IPS-NIHi11 (cell line): ENCODE measurements at regions not wholly inside any gene's neighbourhood (a gene's known extent, or its start where the extent isn't known, plus 50 kb on each side); places are given as distances from the start of the nearest gene placed in this dataset.
"Not testable (repeated sequence)": the region's sequence is repeated elsewhere in the genome, so short reads cannot be mapped to it uniquely, and the experiment has no call there.

Experiments
- DNase-seq: peaks from one replicate; pipeline ENCODE4 v3.0.0; 2012; ENCODE audit warnings: mixed read lengths, low spot score

- DNase-seq, result not testable (repeated sequence)
These were observed 585.2 kb upstream of the MDGA2 start for GRCh38 chr14:48260394-48261295.

GRCh38 chr14:48259876-48260275, 584.5 kb upstream of the MDGA2 start:
- DNase-seq, result not testable (repeated sequence)

- not testable (repeated sequence) for DNase-seq
These were observed 583.8 kb upstream of the MDGA2 start for GRCh38 chr14:48259232-48259631.

- DNase-seq, result not testable (repeated sequence)
These were observed 583.3 kb upstream of the MDGA2 start for GRCh38 chr14:48258703-48259102.

GRCh38 chr14:48253020-48253419, 577.6 kb upstream of the MDGA2 start:
- no peak for DNase-seq

GRCh38 chr14:48251290-48251689, 575.9 kb upstream of the MDGA2 start:
- no peak for DNase-seq

- DNase-seq, result no peak
These were observed 575.2 kb upstream of the MDGA2 start for GRCh38 chr14:48250575-48250974.

- no peak for DNase-seq
These were observed 572.6 kb upstream of the MDGA2 start for GRCh38 chr14:48247977-48248376.

GRCh38 chr14:48243900-48244299, 568.5 kb upstream of the MDGA2 start:
- no peak for DNase-seq

- no peak for DNase-seq
These were observed 553.7 kb upstream of the MDGA2 start for GRCh38 chr14:48229091-48229490.

GRCh38 chr14:48193893-48194292, 518.5 kb upstream of the MDGA2 start:
- no peak for DNase-seq

GRCh38 chr14:48149624-48150023, 474.2 kb upstream of the MDGA2 start:
- not testable (repeated sequence) for DNase-seq

- no peak for DNase-seq
These were observed 465.4 kb upstream of the MDGA2 start for GRCh38 chr14:48140804-48141203.

GRCh38 chr14:48129472-48129871, 454.1 kb upstream of the MDGA2 start:
- DNase-seq, result no peak

- DNase-seq, result no peak
These were observed 452.3 kb upstream of the MDGA2 start for GRCh38 chr14:48127674-48128073.

- peak; percentile 39 for DNase-seq
These were observed 450.2 kb upstream of the MDGA2 start for GRCh38 chr14:48125654-48126053.

- no peak for DNase-seq
These were observed 438.3 kb upstream of the MDGA2 start for GRCh38 chr14:48113713-48114112.

- DNase-seq, result no peak
These were observed 435.7 kb upstream of the MDGA2 start for GRCh38 chr14:48111151-48111550.

- DNase-seq, result no peak
These were observed 432.2 kb upstream of the MDGA2 start for GRCh38 chr14:48107646-48108045.

GRCh38 chr14:48096897-48097296, 421.5 kb upstream of the MDGA2 start:
- no peak for DNase-seq

GRCh38 chr14:48086516-48086915, 411.1 kb upstream of the MDGA2 start:
- no peak for DNase-seq

- DNase-seq, result no peak
These were observed 400.1 kb upstream of the MDGA2 start for GRCh38 chr14:48075487-48075886.

- no peak for DNase-seq
These were observed 377.6 kb upstream of the MDGA2 start for GRCh38 chr14:48052973-48053372.

GRCh38 chr14:48035836-48036235, 360.4 kb upstream of the MDGA2 start:
- peak; percentile 19 for DNase-seq
